ENCODE measurements at regions not wholly inside any gene's neighbourhood (a gene's known extent, or its start where the extent isn't known, plus 50 kb on each side); places are given as distances from the start of the nearest gene placed in this dataset.
A peak's percentile ranks its signal among the peaks of the same experiment; 100 is the strongest.

GRCh38 chr4:11693693-11694092 lies 265.0 kb upstream of the HS3ST1 start:
- CTCF ChIA-PET: no interaction called here

GRCh38 chr4:11691236-11691635 lies 262.5 kb upstream of the HS3ST1 start:
- Histone ChIP-seq H3K27me3 (ENCODE audit: low read length) (no peaks in the 10 kb centered on the region), H3F3A (ENCODE audit: low read length, unreplicated experiment) (no peaks in the 10 kb centered on the region), H2AFZ (ENCODE audit: low read length) (peak overlapping the region; percentile 77), H3K79me2 (ENCODE audit: low read length) (no peaks in the 10 kb centered on the region), H3K4me2 (ENCODE audit: low read length) (peak overlapping the region; percentile 61), H3K9me3 (ENCODE audit: low read length) (0 out of 2 replicates have a peak, but pooled peaks cover 7% of the 10 kb centered on the region), H3K9me2 (replicated peaks; ENCODE audit: low read length) (no peaks in the 10 kb centered on the region), H3K4me1 (ENCODE audit: insufficient read depth, low read length) (peaks cover 11% of the 10 kb centered on the region), H3K9ac (ENCODE audit: low read length) (peak overlapping the region; percentile 35; the same call in 1 of the 2 replicates), H3K36me3 (ENCODE audit: low read depth, low read length) (peaks cover 3% of the 10 kb centered on the region; the same call in 1 of the 2 replicates), H3K27ac (ENCODE audit: low read length) (peak overlapping the region; percentile 71), H3K4me3 (ENCODE audit: low read length) (0 out of 2 replicates have a peak overlapping the region, but pooled peaks have one; percentile 21), H4K20me1 (ENCODE audit: low read length) (no peaks in the 10 kb centered on the region)
- no TSS peak for BruUV-seq (replicated peaks)
- ATAC-seq: peak; percentile 96
- intact Hi-C loops (cut with micrococcal nuclease): no loop called here
- TF ChIP-seq CTCF (conservative IDR thresholded peaks at IDR 0.05; ENCODE audit: low read depth, low read length) (no peak), EZH2phosphoT487 (IDR thresholded peaks at IDR 0.05; ENCODE audit: borderline replicate concordance, low read length) (no peak)
- POLR2A ChIA-PET (ENCODE audit: unreplicated experiment): no interaction called here
- CTCF ChIA-PET: no interaction called here
- DNase-seq: peak; percentile 76

More at GRCh38 chr4:11693693-11694092, 265.0 kb upstream of the HS3ST1 start:
- Histone ChIP-seq H4K20me1 (ENCODE audit: low read length) (no peaks in the 10 kb centered on the region), H3K9me3 (ENCODE audit: low read length) (0 out of 2 replicates have a peak, but pooled peaks cover 7% of the 10 kb centered on the region), H3F3A (ENCODE audit: low read length, unreplicated experiment) (no peaks in the 10 kb centered on the region), H3K36me3 (ENCODE audit: low read depth, low read length) (peaks cover 3% of the 10 kb centered on the region; the same call in 1 of the 2 replicates), H3K79me2 (ENCODE audit: low read length) (no peaks in the 10 kb centered on the region), H3K4me1 (ENCODE audit: insufficient read depth, low read length) (peaks cover 25% of the 10 kb centered on the region), H3K4me3 (ENCODE audit: low read length) (no peak overlapping the region), H3K27me3 (ENCODE audit: low read length) (no peaks in the 10 kb centered on the region), H3K4me2 (ENCODE audit: low read length) (no peak overlapping the region), H3K9me2 (replicated peaks; ENCODE audit: low read length) (no peaks in the 10 kb centered on the region), H3K27ac (ENCODE audit: low read length) (no peak overlapping the region), H3K9ac (ENCODE audit: low read length) (no peak overlapping the region), H2AFZ (ENCODE audit: low read length) (no peak overlapping the region)
- ATAC-seq: no peak
- POLR2A ChIA-PET (ENCODE audit: unreplicated experiment): no interaction called here
- intact Hi-C loops (cut with micrococcal nuclease): no loop called here
- BruUV-seq (replicated peaks): no TSS peak
- TF ChIP-seq EZH2phosphoT487 (IDR thresholded peaks at IDR 0.05; ENCODE audit: borderline replicate concordance, low read length) (no peak), CTCF (conservative IDR thresholded peaks at IDR 0.05; ENCODE audit: low read depth, low read length) (no peak), EZH2 (IDR thresholded peaks at IDR 0.05; ENCODE audit: low read length, unreplicated experiment) (no peak)
- DNase-seq: no peak

GRCh38 chr4:11687727-11688126 lies 259.0 kb upstream of the HS3ST1 start:
- Histone ChIP-seq H3F3A (ENCODE audit: low read length, unreplicated experiment) (no peaks in the 10 kb centered on the region), H3K36me3 (ENCODE audit: low read depth, low read length) (no peaks in the 10 kb centered on the region), H3K4me1 (ENCODE audit: insufficient read depth, low read length) (peaks cover 11% of the 10 kb centered on the region), H3K27ac (ENCODE audit: low read length) (no peak overlapping the region), H3K9me3 (ENCODE audit: low read length) (no peaks in the 10 kb centered on the region), H2AFZ (ENCODE audit: low read length) (no peak overlapping the region), H3K4me3 (ENCODE audit: low read length) (no peak overlapping the region), H3K9ac (ENCODE audit: low read length) (no peak overlapping the region), H3K4me2 (ENCODE audit: low read length) (no peak overlapping the region), H3K79me2 (ENCODE audit: low read length) (no peaks in the 10 kb centered on the region), H3K27me3 (ENCODE audit: low read length) (no peaks in the 10 kb centered on the region), H3K9me2 (replicated peaks; ENCODE audit: low read length) (no peaks in the 10 kb centered on the region), H4K20me1 (ENCODE audit: low read length) (no peaks in the 10 kb centered on the region)
- no TSS peak for BruUV-seq (replicated peaks)
- ATAC-seq (no peak), DNase-seq (no peak)
- POLR2A ChIA-PET (ENCODE audit: unreplicated experiment): no interaction called here
- intact Hi-C loops (cut with micrococcal nuclease): no loop called here
- CTCF ChIA-PET: no interaction called here
- TF ChIP-seq EZH2phosphoT487 (IDR thresholded peaks at IDR 0.05; ENCODE audit: borderline replicate concordance, low read length) (no peak), EZH2 (IDR thresholded peaks at IDR 0.05; ENCODE audit: low read length, unreplicated experiment) (no peak), CTCF (conservative IDR thresholded peaks at IDR 0.05; ENCODE audit: low read depth, low read length) (no peak)

Measured in PC-3 (cell line).